ENCODE measurements at regions not wholly inside any gene's neighbourhood (a gene's known extent, or its start where the extent isn't known, plus 50 kb on each side); places are given as distances from the start of the nearest gene placed in this dataset.

GRCh38 chr18:44089732-44090131 is 591.0 kb upstream of the SETBP1 start:
- Histone ChIP-seq H3K4me1 (ENCODE audit: control insufficient read depth, insufficient read depth, low read depth, low read length) (no peaks in the 10 kb centered on the region), H2AFZ (ENCODE audit: low read depth, low read length) (no peak overlapping the region), H3K14ac (ENCODE audit: low read length in 2 of 2) (no peak overlapping the region), H3K9ac (ENCODE audit: low read length) (no peak overlapping the region), H4K8ac (ENCODE audit: low read length) (no peak overlapping the region), H4K91ac (ENCODE audit: low read length) (no peak overlapping the region), H3K4me3 (ENCODE audit: insufficient read depth in 1 of 2, low read depth in 1 of 2, low read length in 2 of 2) (no peak overlapping the region), H2BK12ac (ENCODE audit: low read length in 2 of 2) (no peak overlapping the region), H3K36me3 (ENCODE audit: control insufficient read depth in 1 of 2, insufficient read depth in 2 of 2, low read depth in 1 of 2, low read length in 2 of 2) (no peaks in the 10 kb centered on the region), H3K23ac (ENCODE audit: low read length in 2 of 2) (no peak overlapping the region), H3K18ac (ENCODE audit: low read depth in 1 of 2, low read length in 2 of 2) (no peak overlapping the region), H2BK5ac (ENCODE audit: low read depth, low read length, poor library complexity, severe bottlenecking) (no peak overlapping the region), H3K79me1 (replicated peaks; ENCODE audit: low read length, poor library complexity, severe bottlenecking) (no peaks in the 10 kb centered on the region), H3K27me3 (ENCODE audit: control insufficient read depth in 1 of 2, insufficient read depth in 1 of 2, low read length in 2 of 2) (no peaks in the 10 kb centered on the region), H2BK15ac (ENCODE audit: low read depth, poor library complexity, severe bottlenecking) (no peak overlapping the region), H2AK5ac (ENCODE audit: low read length, severe bottlenecking) (no peak overlapping the region), H3K27ac (ENCODE audit: low read length, poor library complexity, severe bottlenecking) (no peak overlapping the region), H2BK120ac (ENCODE audit: low read depth, low read length) (no peak overlapping the region), H3K4ac (ENCODE audit: low read depth in 1 of 2, low read length in 2 of 2) (no peak overlapping the region), H3K4me2 (ENCODE audit: low read length, poor library complexity, severe bottlenecking) (no peak overlapping the region), H3K9me3 (ENCODE audit: control insufficient read depth, low read length) (no peaks in the 10 kb centered on the region)
- no peak for DNase-seq
- no CpG with 5 or more reads among the region's 2 CpGs for WGBS

DNA sequence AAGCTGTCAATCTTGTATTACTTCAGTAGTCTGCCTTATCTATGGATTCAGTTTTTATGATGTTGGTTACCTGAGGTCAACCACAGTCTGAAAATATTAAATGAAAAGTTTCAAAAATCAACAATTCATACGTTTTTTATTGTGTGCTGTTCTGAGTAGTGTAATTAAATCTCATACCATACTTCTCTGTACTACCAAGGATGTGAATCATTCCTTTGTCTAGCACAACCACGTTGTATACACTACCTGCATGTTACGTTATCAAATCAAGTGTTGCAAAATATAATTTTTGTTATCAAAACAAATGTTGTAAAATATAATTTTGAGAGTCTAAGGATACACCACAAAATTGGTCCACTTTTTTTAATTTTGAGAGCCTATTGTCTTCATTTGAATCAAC is 590.2 kb upstream of the SETBP1 start:
- H3K4me1 ChIP-seq (ENCODE audit: control insufficient read depth, insufficient read depth, low read depth, low read length) = no peaks in the 10 kb centered on the region
- no peaks in the 10 kb centered on the region for H3K79me1 ChIP-seq (replicated peaks; ENCODE audit: low read length, poor library complexity, severe bottlenecking)
- H3K18ac ChIP-seq (ENCODE audit: low read depth in 1 of 2, low read length in 2 of 2) = no peak overlapping the region
- H2BK120ac ChIP-seq (ENCODE audit: low read depth, low read length) = no peak overlapping the region
- H2AK5ac ChIP-seq (ENCODE audit: low read length, severe bottlenecking) = no peak overlapping the region
- DNase-seq = no peak
- no peak overlapping the region for H4K91ac ChIP-seq (ENCODE audit: low read length)
- H3K9ac ChIP-seq (ENCODE audit: low read length) = no peak overlapping the region
- H2BK12ac ChIP-seq (ENCODE audit: low read length in 2 of 2) = no peak overlapping the region
- no peak overlapping the region for H3K23ac ChIP-seq (ENCODE audit: low read length in 2 of 2)
- no peak overlapping the region for H2BK15ac ChIP-seq (ENCODE audit: low read depth, poor library complexity, severe bottlenecking)
- H3K14ac ChIP-seq (ENCODE audit: low read length in 2 of 2) = no peak overlapping the region
- H3K27me3 ChIP-seq (ENCODE audit: control insufficient read depth in 1 of 2, insufficient read depth in 1 of 2, low read length in 2 of 2) = no peaks in the 10 kb centered on the region
- no peak overlapping the region for H2AFZ ChIP-seq (ENCODE audit: low read depth, low read length)
- no peak overlapping the region for H3K27ac ChIP-seq (ENCODE audit: low read length, poor library complexity, severe bottlenecking)
- no peak overlapping the region for H3K4me3 ChIP-seq (ENCODE audit: insufficient read depth in 1 of 2, low read depth in 1 of 2, low read length in 2 of 2)
- H2BK5ac ChIP-seq (ENCODE audit: low read depth, low read length, poor library complexity, severe bottlenecking) = no peak overlapping the region
- WGBS = no CpG with 5 or more reads among the region's 3 CpGs
- no peak overlapping the region for H3K4me2 ChIP-seq (ENCODE audit: low read length, poor library complexity, severe bottlenecking)
- H4K8ac ChIP-seq (ENCODE audit: low read length) = no peak overlapping the region
- H3K9me3 ChIP-seq (ENCODE audit: control insufficient read depth, low read length) = peaks cover 4% of the 10 kb centered on the region
- no peaks in the 10 kb centered on the region for H3K36me3 ChIP-seq (ENCODE audit: control insufficient read depth in 1 of 2, insufficient read depth in 2 of 2, low read depth in 1 of 2, low read length in 2 of 2)
- H3K4ac ChIP-seq (ENCODE audit: low read depth in 1 of 2, low read length in 2 of 2) = no peak overlapping the region

- H3K9me3 ChIP-seq (ENCODE audit: control insufficient read depth, low read length) = peaks cover 9% of the 10 kb centered on the region
- H3K4ac ChIP-seq (ENCODE audit: low read depth in 1 of 2, low read length in 2 of 2) = no peak overlapping the region
- H3K23ac ChIP-seq (ENCODE audit: low read length in 2 of 2) = no peak overlapping the region
- no peak overlapping the region for H3K27ac ChIP-seq (ENCODE audit: low read length, poor library complexity, severe bottlenecking)
- no peaks in the 10 kb centered on the region for H3K4me1 ChIP-seq (ENCODE audit: control insufficient read depth, insufficient read depth, low read depth, low read length)
- no peak overlapping the region for H2AFZ ChIP-seq (ENCODE audit: low read depth, low read length)
- H2BK12ac ChIP-seq (ENCODE audit: low read length in 2 of 2) = no peak overlapping the region
- no peak overlapping the region for H2BK5ac ChIP-seq (ENCODE audit: low read depth, low read length, poor library complexity, severe bottlenecking)
- no peak overlapping the region for H3K9ac ChIP-seq (ENCODE audit: low read length)
- no peak overlapping the region for H3K4me2 ChIP-seq (ENCODE audit: low read length, poor library complexity, severe bottlenecking)
- H2BK120ac ChIP-seq (ENCODE audit: low read depth, low read length) = no peak overlapping the region
- H3K18ac ChIP-seq (ENCODE audit: low read depth in 1 of 2, low read length in 2 of 2) = no peak overlapping the region
- H3K79me1 ChIP-seq (replicated peaks; ENCODE audit: low read length, poor library complexity, severe bottlenecking) = no peaks in the 10 kb centered on the region
- no peaks in the 10 kb centered on the region for H3K36me3 ChIP-seq (ENCODE audit: control insufficient read depth in 1 of 2, insufficient read depth in 2 of 2, low read depth in 1 of 2, low read length in 2 of 2)
- DNase-seq = no peak
- no peak overlapping the region for H2BK15ac ChIP-seq (ENCODE audit: low read depth, poor library complexity, severe bottlenecking)
- H2AK5ac ChIP-seq (ENCODE audit: low read length, severe bottlenecking) = no peak overlapping the region
- no peak overlapping the region for H4K91ac ChIP-seq (ENCODE audit: low read length)
- no peak overlapping the region for H3K14ac ChIP-seq (ENCODE audit: low read length in 2 of 2)
- no peak overlapping the region for H3K4me3 ChIP-seq (ENCODE audit: insufficient read depth in 1 of 2, low read depth in 1 of 2, low read length in 2 of 2)
- no peak overlapping the region for H4K8ac ChIP-seq (ENCODE audit: low read length)
- no peaks in the 10 kb centered on the region for H3K27me3 ChIP-seq (ENCODE audit: control insufficient read depth in 1 of 2, insufficient read depth in 1 of 2, low read length in 2 of 2)
These were observed 587.4 kb upstream of the SETBP1 start for GRCh38 chr18:44093253-44093652.

GRCh38 chr18:44096016-44096415 is 584.7 kb upstream of the SETBP1 start:
- Histone ChIP-seq H3K27ac (ENCODE audit: low read length, poor library complexity, severe bottlenecking) (no peak overlapping the region), H3K18ac (ENCODE audit: low read depth in 1 of 2, low read length in 2 of 2) (no peak overlapping the region), H2AK5ac (ENCODE audit: low read length, severe bottlenecking) (no peak overlapping the region), H3K4me1 (ENCODE audit: control insufficient read depth, insufficient read depth, low read depth, low read length) (no peaks in the 10 kb centered on the region), H2AFZ (ENCODE audit: low read depth, low read length) (no peak overlapping the region), H3K23ac (ENCODE audit: low read length in 2 of 2) (no peak overlapping the region), H3K14ac (ENCODE audit: low read length in 2 of 2) (no peak overlapping the region), H3K27me3 (ENCODE audit: control insufficient read depth in 1 of 2, insufficient read depth in 1 of 2, low read length in 2 of 2) (no peaks in the 10 kb centered on the region), H3K9ac (ENCODE audit: low read length) (no peak overlapping the region), H2BK120ac (ENCODE audit: low read depth, low read length) (no peak overlapping the region), H3K79me1 (replicated peaks; ENCODE audit: low read length, poor library complexity, severe bottlenecking) (no peaks in the 10 kb centered on the region), H4K91ac (ENCODE audit: low read length) (no peak overlapping the region), H3K4me3 (ENCODE audit: insufficient read depth in 1 of 2, low read depth in 1 of 2, low read length in 2 of 2) (no peak overlapping the region), H2BK12ac (ENCODE audit: low read length in 2 of 2) (no peak overlapping the region), H4K8ac (ENCODE audit: low read length) (no peak overlapping the region), H2BK5ac (ENCODE audit: low read depth, low read length, poor library complexity, severe bottlenecking) (no peak overlapping the region), H3K36me3 (ENCODE audit: control insufficient read depth in 1 of 2, insufficient read depth in 2 of 2, low read depth in 1 of 2, low read length in 2 of 2) (no peaks in the 10 kb centered on the region), H2BK15ac (ENCODE audit: low read depth, poor library complexity, severe bottlenecking) (no peak overlapping the region), H3K4ac (ENCODE audit: low read depth in 1 of 2, low read length in 2 of 2) (no peak overlapping the region), H3K9me3 (ENCODE audit: control insufficient read depth, low read length) (peaks cover 9% of the 10 kb centered on the region), H3K4me2 (ENCODE audit: low read length, poor library complexity, severe bottlenecking) (no peak overlapping the region)
- DNase-seq = no peak
